ENCODE measurements at regions not wholly inside any gene's neighbourhood (a gene's known extent, or its start where the extent isn't known, plus 50 kb on each side); places are given as distances from the start of the nearest gene placed in this dataset.
"Not testable (repeated sequence)": the region's sequence is repeated elsewhere in the genome, so short reads cannot be mapped to it uniquely, and the experiment has no call there.

DNA sequence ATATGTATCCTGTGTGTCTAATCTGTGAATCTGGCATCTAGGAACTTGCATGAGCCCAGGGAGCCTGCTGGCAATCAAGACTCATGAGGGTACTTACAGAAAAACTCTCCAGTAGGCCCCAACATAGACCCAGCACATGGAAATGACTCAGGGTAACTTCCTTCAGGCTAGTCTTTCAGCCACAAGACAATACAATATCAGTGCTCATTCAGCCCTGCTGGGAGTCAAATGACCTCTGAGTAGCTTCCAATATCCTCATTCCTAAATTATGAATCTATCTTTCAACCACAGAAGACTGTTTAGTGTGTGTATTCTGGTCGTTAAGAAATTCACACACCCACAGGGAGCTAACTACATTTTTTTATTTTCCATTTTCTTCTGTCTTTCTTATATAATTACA, 1273.0 kb downstream of the EFNA5 start:
- H3K27me3 ChIP-seq = no peaks in the 10 kb centered on the region
- ATAC-seq (no peak), DNase-seq (no peak)
- no peak for TF ChIP-seq CTCF (IDR thresholded peaks at IDR 0.05)
- TF ChIP-seq POLR2A (IDR thresholded peaks at IDR 0.05) = no peak
- H3K4me3 ChIP-seq = no peak overlapping the region
- no peaks in the 10 kb centered on the region for H3K9me3 ChIP-seq
- H3K27ac ChIP-seq = no peak overlapping the region
- 31% methylated on average over 1 of the region's 1 CpG for WGBS (ENCODE audit: insufficient coverage, low coverage, low lambda C conversion rate, missing lambda C conversion rate)
- no peaks in the 10 kb centered on the region for H3K4me1 ChIP-seq
- H3K36me3 ChIP-seq = no peaks in the 10 kb centered on the region
- intact Hi-C loops (cut with DNase I) = no loop called here

- Histone ChIP-seq H3K27me3 (no peaks in the 10 kb centered on the region), H3K9me3 (no peaks in the 10 kb centered on the region), H3K27ac (no peak overlapping the region), H3K4me1 (no peaks in the 10 kb centered on the region), H3K36me3 (no peaks in the 10 kb centered on the region), H3K4me3 (no peak overlapping the region)
- 88% methylated on average over 1 of the region's 1 CpG for WGBS (ENCODE audit: insufficient coverage, low coverage, low lambda C conversion rate, missing lambda C conversion rate)
- ATAC-seq (no peak), DNase-seq (no peak)
- intact Hi-C loops (cut with DNase I) = no loop called here
- no peak for TF ChIP-seq POLR2A (IDR thresholded peaks at IDR 0.05)
- TF ChIP-seq CTCF (IDR thresholded peaks at IDR 0.05) = no peak
These were observed 1277.5 kb downstream of the EFNA5 start for GRCh38 chr5:106393276-106393675.

DNA sequence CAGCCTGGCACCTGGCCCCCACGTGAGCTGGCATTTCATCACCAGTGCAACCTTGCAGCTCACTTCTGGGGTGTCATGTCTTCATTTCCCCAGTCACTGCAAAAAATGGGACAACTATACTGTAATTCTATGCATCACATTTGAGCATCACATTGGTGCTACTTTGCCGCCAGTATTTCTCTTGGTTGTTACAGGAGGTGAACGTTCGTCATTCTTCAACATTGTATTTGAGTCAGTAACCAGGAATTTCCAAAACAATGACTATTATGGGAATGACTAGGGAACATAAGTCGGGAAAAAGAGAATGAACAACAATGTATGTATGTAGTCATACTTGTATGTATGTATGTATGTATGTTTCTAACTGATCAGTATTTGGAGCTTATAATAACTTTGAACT, 1278.0 kb downstream of the EFNA5 start:
- intact Hi-C loops (cut with DNase I) = no loop called here
- H3K36me3 ChIP-seq = no peaks in the 10 kb centered on the region
- TF ChIP-seq POLR2A (IDR thresholded peaks at IDR 0.05) (no peak), CTCF (IDR thresholded peaks at IDR 0.05) (no peak)
- no peaks in the 10 kb centered on the region for H3K27me3 ChIP-seq
- H3K4me3 ChIP-seq = no peak overlapping the region
- no peak for ATAC-seq
- H3K27ac ChIP-seq = no peak overlapping the region
- DNase-seq = no peak
- no peaks in the 10 kb centered on the region for H3K9me3 ChIP-seq
- 61% methylated on average over 4 of the region's 5 CpGs for WGBS (ENCODE audit: insufficient coverage, low coverage, low lambda C conversion rate, missing lambda C conversion rate)
- no peaks in the 10 kb centered on the region for H3K4me1 ChIP-seq

DNA sequence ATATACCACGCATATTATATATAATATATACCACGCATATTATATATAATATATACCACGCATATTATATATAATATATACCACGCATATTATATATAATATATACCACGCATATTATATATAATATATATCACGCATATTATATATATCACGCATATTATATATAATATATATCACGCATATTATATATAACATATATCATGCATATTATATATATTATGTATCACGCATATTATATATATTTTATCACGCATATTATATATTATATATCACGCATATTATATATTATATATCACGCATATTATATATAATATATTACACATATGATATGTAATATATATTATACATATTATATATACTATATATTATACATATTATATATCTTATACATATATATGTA, 1283.0 kb downstream of the EFNA5 start:
- WGBS (ENCODE audit: insufficient coverage, low coverage, low lambda C conversion rate, missing lambda C conversion rate) = 90% methylated on average over 8 of the region's 12 CpGs
- H3K4me1 ChIP-seq; ATAC-seq; H3K4me3 ChIP-seq; DNase-seq; H3K9me3 ChIP-seq; H3K36me3 ChIP-seq; intact Hi-C loops (cut with DNase I); H3K27ac ChIP-seq; H3K27me3 ChIP-seq: not testable (repeated sequence)

GRCh38 chr5:106386287-106386686, 1284.5 kb downstream of the EFNA5 start:
- no peak for DNase-seq
- no peaks in the 10 kb centered on the region for H3K36me3 ChIP-seq
- H3K4me3 ChIP-seq = no peak overlapping the region
- intact Hi-C loops (cut with DNase I) = no loop called here
- H3K27ac ChIP-seq = no peak overlapping the region
- no peak for ATAC-seq
- H3K4me1 ChIP-seq = no peaks in the 10 kb centered on the region
- WGBS (ENCODE audit: insufficient coverage, low coverage, low lambda C conversion rate, missing lambda C conversion rate) = 76% methylated on average over 3 of the region's 3 CpGs
- TF ChIP-seq CTCF (IDR thresholded peaks at IDR 0.05) (no peak), POLR2A (IDR thresholded peaks at IDR 0.05) (no peak)
- no peaks in the 10 kb centered on the region for H3K27me3 ChIP-seq
- H3K9me3 ChIP-seq = no peaks in the 10 kb centered on the region

All from right lobe of liver (tissue), 6 donors.